Thymus (tissue), 11 donors: ENCODE measurements at regions not wholly inside any gene's neighbourhood (a gene's known extent, or its start where the extent isn't known, plus 50 kb on each side); places are given as distances from the start of the nearest gene placed in this dataset.
"Not testable (repeated sequence)": the region's sequence is repeated elsewhere in the genome, so short reads cannot be mapped to it uniquely, and the experiment has no call there.

Source experiments
- DNase-seq, 9 donors: peaks; one replicate each; pipeline ENCODE4 v3.0.0-alpha.2; 2013; ENCODE audit warnings: low spot score in 9 of 9, low read depth in 6 of 9, missing footprints in 1 of 9
- H3K27ac ChIP-seq, 2 donors: one replicate each; pipeline ENCODE4 v1.5.1; 2013; ENCODE audit warnings: control low read depth in 1 of 2, low read depth in 1 of 2, low read length in 1 of 2, mild to moderate bottlenecking in 1 of 2, moderate library complexity in 1 of 2
- H3K27me3 ChIP-seq, 2 donors: one replicate each; pipeline ENCODE4 v1.5.1; 2013; ENCODE audit warnings: low read length in 1 of 2; ENCODE audit not compliant: control insufficient read depth in 2 of 2, insufficient read depth in 1 of 2
- H3K36me3 ChIP-seq, 2 donors: one replicate each; pipeline ENCODE4 v1.5.1; 2013; ENCODE audit warnings: low read length in 1 of 2, mild to moderate bottlenecking in 1 of 2, moderate library complexity in 1 of 2; ENCODE audit not compliant: control insufficient read depth in 2 of 2, insufficient read depth in 2 of 2
- H3K4me1 ChIP-seq, 2 donors: one replicate each; pipeline ENCODE4 v1.5.1; 2013; ENCODE audit warnings: low read length in 2 of 2; ENCODE audit not compliant: control insufficient read depth in 2 of 2, insufficient read depth in 2 of 2
- H3K4me3 ChIP-seq, 2 donors: one replicate each; pipeline ENCODE4 v1.5.1; 2013; ENCODE audit warnings: low read length in 2 of 2, control low read depth in 1 of 2, mild to moderate bottlenecking in 1 of 2
- H3K9me3 ChIP-seq, 2 donors: one replicate each; pipeline ENCODE4 v1.5.1; 2013; ENCODE audit warnings: low read length in 1 of 2, mild to moderate bottlenecking in 1 of 2; ENCODE audit not compliant: control insufficient read depth in 2 of 2, insufficient read depth in 1 of 2
- WGBS: extraction: QIAGEN DNeasy Blood & Tissue Kit; methylation state at CpG from one replicate; pipeline ENCODE4 v1.1.7; 2013; 5-methylcytosine and 5-hydroxymethylcytosine counted together
- donor health status: healthy.

- Histone ChIP-seq H3K4me3 (no peak overlapping the region), H3K36me3 (no peaks in the 10 kb centered on the region), H3K9me3 (no peaks in the 10 kb centered on the region), H3K27me3 (peaks cover 19 to 66% of the 10 kb centered on the region in 2 donors), H3K27ac (no peak overlapping the region), H3K4me1 (no peaks in the 10 kb centered on the region)
- DNase-seq: no peak
- WGBS: 70% methylated on average over 30 of the region's 30 CpGs
These were observed 66.5 kb downstream of the UNCX start for GRCh38 chr7:1298931-1299885.

GRCh38 chr7:1300206-1300605 is 67.5 kb downstream of the UNCX start:
- H3K36me3 ChIP-seq: no peaks in the 10 kb centered on the region
- H3K4me3 ChIP-seq: no peak overlapping the region
- H3K27ac ChIP-seq: no peak overlapping the region
- H3K9me3 ChIP-seq: no peaks in the 10 kb centered on the region
- 90% methylated on average over 8 of the region's 8 CpGs for WGBS
- DNase-seq: no peak
- peaks cover 19 to 65% of the 10 kb centered on the region in 2 donors for H3K27me3 ChIP-seq
- no peaks in the 10 kb centered on the region for H3K4me1 ChIP-seq

- DNase-seq: no peak
- Histone ChIP-seq H3K27ac (no peak overlapping the region), H3K9me3 (no peaks in the 10 kb centered on the region), H3K4me1 (no peaks in the 10 kb centered on the region), H3K27me3 (peaks cover 19 to 63% of the 10 kb centered on the region in 2 donors), H3K36me3 (no peaks in the 10 kb centered on the region), H3K4me3 (no peak overlapping the region)
- 82% methylated on average over 17 of the region's 17 CpGs for WGBS
These were observed 68.0 kb downstream of the UNCX start for GRCh38 chr7:1300636-1301035.

GRCh38 chr7:1301054-1301881 is 68.6 kb downstream of the UNCX start:
- Histone ChIP-seq H3K4me3 (no peak overlapping the region), H3K9me3 (no peaks in the 10 kb centered on the region), H3K27me3 (peaks cover 19 to 57% of the 10 kb centered on the region in 2 donors), H3K36me3 (no peaks in the 10 kb centered on the region), H3K4me1 (no peaks in the 10 kb centered on the region), H3K27ac (no peak overlapping the region)
- 67% methylated on average over 23 of the region's 23 CpGs for WGBS
- DNase-seq: no peak

- Histone ChIP-seq H3K36me3 (no peaks in the 10 kb centered on the region), H3K27me3 (peaks cover 17 to 51% of the 10 kb centered on the region in 2 donors), H3K27ac (no peak overlapping the region), H3K4me1 (no peaks in the 10 kb centered on the region), H3K9me3 (no peaks in the 10 kb centered on the region), H3K4me3 (no peak overlapping the region)
- no peak for DNase-seq
- 80% methylated on average over 16 of the region's 16 CpGs for WGBS
These were observed 69.2 kb downstream of the UNCX start for GRCh38 chr7:1301882-1302251.

GRCh38 chr7:1302936-1303335 is 70.3 kb downstream of the UNCX start:
- Histone ChIP-seq H3K27me3 (peaks cover 10 to 40% of the 10 kb centered on the region in 2 donors), H3K36me3 (no peaks in the 10 kb centered on the region), H3K27ac (no peak overlapping the region), H3K4me1 (no peaks in the 10 kb centered on the region), H3K9me3 (no peaks in the 10 kb centered on the region), H3K4me3 (no peak overlapping the region)
- 94% methylated on average over 11 of the region's 11 CpGs for WGBS
- no peak for DNase-seq

- 81% methylated on average over 15 of the region's 15 CpGs for WGBS
These were observed 71.3 kb downstream of the UNCX start for GRCh38 chr7:1304011-1304410.

GRCh38 chr7:1305873-1306272 is 73.2 kb downstream of the UNCX start:
- Histone ChIP-seq H3K27me3 (peaks cover 0 to 16% of the 10 kb centered on the region in 2 donors), H3K4me1 (no peaks in the 10 kb centered on the region), H3K4me3 (no peak overlapping the region), H3K36me3 (no peaks in the 10 kb centered on the region), H3K9me3 (no peaks in the 10 kb centered on the region), H3K27ac (no peak overlapping the region)
- 93% methylated on average over 5 of the region's 5 CpGs for WGBS
- no peak for DNase-seq

More at GRCh38 chr7:1304011-1304410, 71.3 kb downstream of the UNCX start:
- H3K4me1 ChIP-seq, H3K27ac ChIP-seq, DNase-seq, H3K9me3 ChIP-seq, H3K36me3 ChIP-seq, H3K4me3 ChIP-seq: not testable (repeated sequence)
- H3K27me3 ChIP-seq: peaks cover 3 to 30% of the 10 kb centered on the region in 2 donors

GRCh38 chr7:1307828-1308227 is 75.2 kb downstream of the UNCX start:
- Histone ChIP-seq H3K36me3 (no peaks in the 10 kb centered on the region), H3K27ac (no peak overlapping the region), H3K4me3 (no peak overlapping the region), H3K27me3 (peaks cover 0 to 4% of the 10 kb centered on the region in 2 donors), H3K9me3 (no peaks in the 10 kb centered on the region), H3K4me1 (no peaks in the 10 kb centered on the region)
- DNase-seq: no peak
- 96% methylated on average over 14 of the region's 14 CpGs for WGBS
